ENCODE measurements at regions not wholly inside any gene's neighbourhood (a gene's known extent, or its start where the extent isn't known, plus 50 kb on each side); places are given as distances from the start of the nearest gene placed in this dataset.
"Not testable (repeated sequence)": the region's sequence is repeated elsewhere in the genome, so short reads cannot be mapped to it uniquely, and the experiment has no call there.

- TF ChIP-seq CTCF (IDR thresholded peaks at IDR 0.05; ENCODE audit: insufficient read depth, low read depth, low read length); EZH2 (IDR thresholded peaks at IDR 0.05; ENCODE audit: insufficient read depth, low read length): not testable (repeated sequence)
Measured at GRCh38 chr7:65504504-65505319, 131.1 kb downstream of the ZNF92 start.
